A549 (cell line): ENCODE measurements at regions not wholly inside any gene's neighbourhood (a gene's known extent, or its start where the extent isn't known, plus 50 kb on each side); places are given as distances from the start of the nearest gene placed in this dataset.

Source experiments
- TF ChIP-seq, protein P1 (sequence below): IDR thresholded peaks from 2 replicates; pipeline ENCODE4 v1.6.1; 2012
- TF ChIP-seq, protein P2 (sequence below): fragments of 200-600 bp; sonication (generic); IDR thresholded peaks from 2 replicates; pipeline ENCODE4 v1.6.1; 2016; ENCODE audit warnings: antibody characterized with exemption, mild to moderate bottlenecking, moderate library complexity

DNA sequence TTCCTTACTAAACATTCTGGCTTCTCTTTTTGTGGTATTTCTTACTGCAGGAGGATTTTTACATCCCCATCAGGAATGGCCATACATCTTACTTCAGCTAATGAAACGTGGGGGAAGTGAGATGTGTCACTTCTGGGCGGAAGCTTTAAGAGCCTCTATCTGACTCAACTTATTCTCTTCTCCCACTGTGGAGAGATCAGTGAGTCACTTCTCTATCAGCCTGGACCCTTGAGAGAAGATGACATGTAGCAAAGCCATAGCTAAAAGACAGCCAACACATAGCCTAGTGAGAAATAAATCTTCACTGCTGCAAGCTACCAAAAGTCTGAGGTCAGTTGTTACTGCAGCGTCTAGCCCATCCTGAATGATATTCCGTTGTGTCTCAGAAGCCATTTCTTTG, 1066.7 kb upstream of the RBFOX1 start:
- TF ChIP-seq, protein P1, sequence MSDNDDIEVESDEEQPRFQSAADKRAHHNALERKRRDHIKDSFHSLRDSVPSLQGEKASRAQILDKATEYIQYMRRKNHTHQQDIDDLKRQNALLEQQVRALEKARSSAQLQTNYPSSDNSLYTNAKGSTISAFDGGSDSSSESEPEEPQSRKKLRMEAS = no peak
- TF ChIP-seq, protein P2, sequence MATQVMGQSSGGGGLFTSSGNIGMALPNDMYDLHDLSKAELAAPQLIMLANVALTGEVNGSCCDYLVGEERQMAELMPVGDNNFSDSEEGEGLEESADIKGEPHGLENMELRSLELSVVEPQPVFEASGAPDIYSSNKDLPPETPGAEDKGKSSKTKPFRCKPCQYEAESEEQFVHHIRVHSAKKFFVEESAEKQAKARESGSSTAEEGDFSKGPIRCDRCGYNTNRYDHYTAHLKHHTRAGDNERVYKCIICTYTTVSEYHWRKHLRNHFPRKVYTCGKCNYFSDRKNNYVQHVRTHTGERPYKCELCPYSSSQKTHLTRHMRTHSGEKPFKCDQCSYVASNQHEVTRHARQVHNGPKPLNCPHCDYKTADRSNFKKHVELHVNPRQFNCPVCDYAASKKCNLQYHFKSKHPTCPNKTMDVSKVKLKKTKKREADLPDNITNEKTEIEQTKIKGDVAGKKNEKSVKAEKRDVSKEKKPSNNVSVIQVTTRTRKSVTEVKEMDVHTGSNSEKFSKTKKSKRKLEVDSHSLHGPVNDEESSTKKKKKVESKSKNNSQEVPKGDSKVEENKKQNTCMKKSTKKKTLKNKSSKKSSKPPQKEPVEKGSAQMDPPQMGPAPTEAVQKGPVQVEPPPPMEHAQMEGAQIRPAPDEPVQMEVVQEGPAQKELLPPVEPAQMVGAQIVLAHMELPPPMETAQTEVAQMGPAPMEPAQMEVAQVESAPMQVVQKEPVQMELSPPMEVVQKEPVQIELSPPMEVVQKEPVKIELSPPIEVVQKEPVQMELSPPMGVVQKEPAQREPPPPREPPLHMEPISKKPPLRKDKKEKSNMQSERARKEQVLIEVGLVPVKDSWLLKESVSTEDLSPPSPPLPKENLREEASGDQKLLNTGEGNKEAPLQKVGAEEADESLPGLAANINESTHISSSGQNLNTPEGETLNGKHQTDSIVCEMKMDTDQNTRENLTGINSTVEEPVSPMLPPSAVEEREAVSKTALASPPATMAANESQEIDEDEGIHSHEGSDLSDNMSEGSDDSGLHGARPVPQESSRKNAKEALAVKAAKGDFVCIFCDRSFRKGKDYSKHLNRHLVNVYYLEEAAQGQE = no peak
